HEK293 (cell line): ENCODE measurements at regions not wholly inside any gene's neighbourhood (a gene's known extent, or its start where the extent isn't known, plus 50 kb on each side); places are given as distances from the start of the nearest gene placed in this dataset.

Experiments used
- CTCF ChIA-PET: fragments of 350-600 bp; formaldehyde crosslinking; extraction: SDS; loops from one replicate; lab custom pipeline; 2021; ENCODE audit warnings: antibody characterized with exemption; lab: Yijun Ruan, JAX
- POLR2A ChIA-PET: fragments of 300-600 bp; formaldehyde crosslinking; extraction: SDS; loops from one replicate; lab custom pipeline; 2020; ENCODE audit warnings: antibody characterized with exemption, inconsistent platforms; lab: Yijun Ruan, JAX
- H3K27ac ChIP-seq: fragments of 200-500 bp; sonication (Bioruptor generic); 2 replicates; pipeline ENCODE4 v1.5.1; 2014; ENCODE audit warnings: low read depth, low read length, control low read depth, inconsistent platforms; ENCODE audit errors: extremely low read depth
- H3K36me3 ChIP-seq, 2 experiments: fragments of 200-500 bp in 1 of 2; sonication (Bioruptor generic) in 1 of 2; 1 replicate in 1 of 2; 2 replicates in 1 of 2; pipeline ENCODE4 v1.5.1; 2014 to 2017; ENCODE audit warnings: inconsistent platforms in 2 of 2, low read length in 2 of 2; ENCODE audit not compliant: control insufficient read depth in 2 of 2, insufficient read depth in 1 of 2
- H3K4me1 ChIP-seq: fragments of 200-500 bp; sonication (Bioruptor generic); 2 replicates; pipeline ENCODE4 v1.5.1; 2014; ENCODE audit warnings: mild to moderate bottlenecking, low read length, inconsistent platforms; ENCODE audit not compliant: control insufficient read depth, insufficient read depth
- H3K4me3 ChIP-seq: 2 replicates; pipeline ENCODE4 v1.5.1; 2011; ENCODE audit warnings: low read depth, mild to moderate bottlenecking, control low read depth, low read length, moderate library complexity
- H3K9me3 ChIP-seq: fragments of 200-500 bp; sonication (Bioruptor generic); 2 replicates; pipeline ENCODE4 v1.5.1; 2014; ENCODE audit warnings: low read depth, low read length, inconsistent platforms; ENCODE audit not compliant: control insufficient read depth, insufficient read depth
- PRDM1 ChIP-seq: fragments of 450-650 bp; formaldehyde crosslinking; IDR thresholded peaks from 2 replicates; pipeline ENCODE4; 2016; ENCODE audit warnings: missing biosample characterization, missing genetic modification characterization
- TRIM28 ChIP-seq: IDR thresholded peaks from 2 replicates; pipeline ENCODE4 v1.6.1; 2011; ENCODE audit warnings: low read length, control low read depth, borderline replicate concordance
- WT1 ChIP-seq: fragments of 450-650 bp; formaldehyde crosslinking; IDR thresholded peaks from 2 replicates; pipeline ENCODE4 v1.5.1; 2016; ENCODE audit warnings: missing biosample characterization, missing genetic modification characterization
- YY1 ChIP-seq: fragments of 450-650 bp; formaldehyde crosslinking; IDR thresholded peaks from 2 replicates; pipeline ENCODE4 v1.5.1; 2018; ENCODE audit warnings: missing biosample characterization, missing genetic modification characterization
- ZFP3 ChIP-seq: fragments of 450-650 bp; formaldehyde crosslinking; IDR thresholded peaks from 2 replicates; pipeline ENCODE4 v1.5.1; 2016; ENCODE audit warnings: low read depth, missing biosample characterization, missing genetic modification characterization
- ZFP37 ChIP-seq: fragments of 450-650 bp; formaldehyde crosslinking; IDR thresholded peaks from 2 replicates; pipeline ENCODE4 v1.5.1; 2016; ENCODE audit warnings: missing biosample characterization, missing genetic modification characterization
- ZNF10 ChIP-seq: fragments of 450-650 bp; formaldehyde crosslinking; IDR thresholded peaks from 2 replicates; pipeline ENCODE4 v1.5.1; 2017; ENCODE audit warnings: missing biosample characterization, missing genetic modification characterization
- ZNF16 ChIP-seq: fragments of 450-650 bp; formaldehyde crosslinking; IDR thresholded peaks from 2 replicates; pipeline ENCODE4 v1.5.1; 2016; ENCODE audit warnings: low read depth, missing biosample characterization, missing genetic modification characterization
- ZNF211 ChIP-seq: fragments of 450-650 bp; formaldehyde crosslinking; IDR thresholded peaks from 2 replicates; pipeline ENCODE4 v1.5.1; 2016; ENCODE audit warnings: low read depth, missing biosample characterization, missing genetic modification characterization
- ZNF214 ChIP-seq: fragments of 450-650 bp; formaldehyde crosslinking; IDR thresholded peaks from 2 replicates; pipeline ENCODE4 v1.5.1; 2017; ENCODE audit warnings: missing biosample characterization, mild to moderate bottlenecking, missing genetic modification characterization, borderline replicate concordance
- ZNF274 ChIP-seq, 2 experiments: fragments of 200-500 bp in 1 of 2; fragments of 450-650 bp in 1 of 2; sonication (Bioruptor generic) in 1 of 2; formaldehyde crosslinking in 1 of 2; IDR thresholded peaks; 2 replicates each; pipeline versions ENCODE4 v1.5.1 to v1.6.1; 2014 to 2016; ENCODE audit warnings: borderline replicate concordance in 1 of 2, inconsistent platforms in 1 of 2, low read length in 1 of 2, missing biosample characterization in 1 of 2, missing genetic modification characterization in 1 of 2
- ZNF341 ChIP-seq: fragments of 450-650 bp; formaldehyde crosslinking; IDR thresholded peaks from 2 replicates; pipeline ENCODE4; 2016; ENCODE audit warnings: low read depth, missing biosample characterization, missing genetic modification characterization
- ZNF350 ChIP-seq: fragments of 450-650 bp; formaldehyde crosslinking; IDR thresholded peaks from 2 replicates; pipeline ENCODE4 v1.5.0; 2017; ENCODE audit warnings: missing biosample characterization, mild to moderate bottlenecking, missing genetic modification characterization
- ZNF391 ChIP-seq: fragments of 450-650 bp; formaldehyde crosslinking; IDR thresholded peaks from 2 replicates; pipeline ENCODE4 v1.5.1; 2016; ENCODE audit warnings: low read depth, missing biosample characterization, missing genetic modification characterization, borderline replicate concordance
- ZNF561 ChIP-seq: fragments of 450-650 bp; IDR thresholded peaks from 2 replicates; pipeline ENCODE4 v1.5.1; 2018; ENCODE audit warnings: missing biosample characterization, missing genetic modification characterization, borderline replicate concordance
- ZNF658 ChIP-seq: fragments of 450-650 bp; formaldehyde crosslinking; IDR thresholded peaks from 2 replicates; pipeline ENCODE4; 2016; ENCODE audit warnings: missing biosample characterization, missing genetic modification characterization
- ZNF776 ChIP-seq: fragments of 450-650 bp; formaldehyde crosslinking; IDR thresholded peaks from 2 replicates; pipeline ENCODE4 v1.5.0; 2017; ENCODE audit warnings: missing biosample characterization, missing genetic modification characterization, borderline replicate concordance
- TF ChIP-seq, protein P1 (sequence below): fragments of 450-650 bp; formaldehyde crosslinking; IDR thresholded peaks from 2 replicates; pipeline ENCODE4 v1.5.1; 2016; ENCODE audit warnings: missing biosample characterization, missing genetic modification characterization, borderline replicate concordance
- TF ChIP-seq, protein P2 (sequence below): fragments of 450-650 bp; formaldehyde crosslinking; IDR thresholded peaks from 2 replicates; pipeline ENCODE4 v1.5.1; 2016; ENCODE audit warnings: missing biosample characterization, missing genetic modification characterization
- TF ChIP-seq, protein P3 (sequence below): fragments of 450-650 bp; formaldehyde crosslinking; IDR thresholded peaks from 2 replicates; pipeline ENCODE4 v1.5.1; 2016; ENCODE audit warnings: missing biosample characterization, missing genetic modification characterization
- TF ChIP-seq, protein P4 (sequence below): fragments of 450-650 bp; IDR thresholded peaks from 2 replicates; pipeline ENCODE4 v1.5.1; 2018; ENCODE audit warnings: missing biosample characterization, mild to moderate bottlenecking, missing genetic modification characterization
- TF ChIP-seq, protein P5 (sequence below): fragments of 450-650 bp; formaldehyde crosslinking; IDR thresholded peaks from 2 replicates; pipeline ENCODE4 v1.5.1; 2016; ENCODE audit warnings: missing biosample characterization, missing genetic modification characterization, low read depth

DNA sequence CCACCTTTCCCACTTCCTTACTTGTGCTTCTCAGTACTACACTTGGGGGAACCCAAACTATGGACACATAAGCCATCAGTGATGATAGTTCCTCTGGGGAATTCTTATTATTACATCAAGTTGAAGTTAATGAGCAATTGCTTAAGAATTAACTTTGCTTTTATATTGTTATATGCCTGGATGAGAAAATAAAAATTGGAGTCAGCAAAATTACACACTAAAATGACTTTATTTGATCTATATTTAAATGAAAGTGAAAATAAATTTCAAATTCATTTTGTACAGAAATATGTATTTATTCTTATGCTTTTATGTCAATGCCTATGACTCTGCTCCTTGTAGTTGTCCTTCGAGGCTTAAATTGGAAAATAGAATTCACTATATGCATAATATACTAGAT, 149.4 kb upstream of the KCND2 start:
- ChIA-PET CTCF (no interaction called here), POLR2A (no interaction called here)
- Histone ChIP-seq H3K36me3 (no peaks in the 10 kb centered on the region), H3K4me1 (no peaks in the 10 kb centered on the region), H3K9me3 (no peaks in the 10 kb centered on the region), H3K27ac (no peak overlapping the region)
- TF ChIP-seq ZFP37 (tag by site-specific recombination) (no peak), ZNF274 (IDR thresholded peaks at IDR 0.05; ENCODE audit: low read length) (no peak), ZNF274 (tag by site-specific recombination; IDR thresholded peaks at IDR 0.05; ENCODE audit: borderline replicate concordance) (no peak), PRDM1 (tag by site-specific recombination) (no peak), ZNF341 (tag by site-specific recombination) (no peak), ZNF10 (tag by site-specific recombination) (no peak), ZNF214 (tag by site-specific recombination) (no peak), ZNF16 (tag by site-specific recombination) (no peak), ZNF561 (no peak), ZNF658 (no peak), WT1 (no peak), ZNF391 (tag by site-specific recombination) (no peak), ZNF211 (tag by site-specific recombination) (no peak), YY1 (tag by site-specific recombination) (no peak), ZNF776 (tag by site-specific recombination) (no peak), ZNF350 (tag by site-specific recombination) (no peak)
- TF ChIP-seq, protein P1, sequence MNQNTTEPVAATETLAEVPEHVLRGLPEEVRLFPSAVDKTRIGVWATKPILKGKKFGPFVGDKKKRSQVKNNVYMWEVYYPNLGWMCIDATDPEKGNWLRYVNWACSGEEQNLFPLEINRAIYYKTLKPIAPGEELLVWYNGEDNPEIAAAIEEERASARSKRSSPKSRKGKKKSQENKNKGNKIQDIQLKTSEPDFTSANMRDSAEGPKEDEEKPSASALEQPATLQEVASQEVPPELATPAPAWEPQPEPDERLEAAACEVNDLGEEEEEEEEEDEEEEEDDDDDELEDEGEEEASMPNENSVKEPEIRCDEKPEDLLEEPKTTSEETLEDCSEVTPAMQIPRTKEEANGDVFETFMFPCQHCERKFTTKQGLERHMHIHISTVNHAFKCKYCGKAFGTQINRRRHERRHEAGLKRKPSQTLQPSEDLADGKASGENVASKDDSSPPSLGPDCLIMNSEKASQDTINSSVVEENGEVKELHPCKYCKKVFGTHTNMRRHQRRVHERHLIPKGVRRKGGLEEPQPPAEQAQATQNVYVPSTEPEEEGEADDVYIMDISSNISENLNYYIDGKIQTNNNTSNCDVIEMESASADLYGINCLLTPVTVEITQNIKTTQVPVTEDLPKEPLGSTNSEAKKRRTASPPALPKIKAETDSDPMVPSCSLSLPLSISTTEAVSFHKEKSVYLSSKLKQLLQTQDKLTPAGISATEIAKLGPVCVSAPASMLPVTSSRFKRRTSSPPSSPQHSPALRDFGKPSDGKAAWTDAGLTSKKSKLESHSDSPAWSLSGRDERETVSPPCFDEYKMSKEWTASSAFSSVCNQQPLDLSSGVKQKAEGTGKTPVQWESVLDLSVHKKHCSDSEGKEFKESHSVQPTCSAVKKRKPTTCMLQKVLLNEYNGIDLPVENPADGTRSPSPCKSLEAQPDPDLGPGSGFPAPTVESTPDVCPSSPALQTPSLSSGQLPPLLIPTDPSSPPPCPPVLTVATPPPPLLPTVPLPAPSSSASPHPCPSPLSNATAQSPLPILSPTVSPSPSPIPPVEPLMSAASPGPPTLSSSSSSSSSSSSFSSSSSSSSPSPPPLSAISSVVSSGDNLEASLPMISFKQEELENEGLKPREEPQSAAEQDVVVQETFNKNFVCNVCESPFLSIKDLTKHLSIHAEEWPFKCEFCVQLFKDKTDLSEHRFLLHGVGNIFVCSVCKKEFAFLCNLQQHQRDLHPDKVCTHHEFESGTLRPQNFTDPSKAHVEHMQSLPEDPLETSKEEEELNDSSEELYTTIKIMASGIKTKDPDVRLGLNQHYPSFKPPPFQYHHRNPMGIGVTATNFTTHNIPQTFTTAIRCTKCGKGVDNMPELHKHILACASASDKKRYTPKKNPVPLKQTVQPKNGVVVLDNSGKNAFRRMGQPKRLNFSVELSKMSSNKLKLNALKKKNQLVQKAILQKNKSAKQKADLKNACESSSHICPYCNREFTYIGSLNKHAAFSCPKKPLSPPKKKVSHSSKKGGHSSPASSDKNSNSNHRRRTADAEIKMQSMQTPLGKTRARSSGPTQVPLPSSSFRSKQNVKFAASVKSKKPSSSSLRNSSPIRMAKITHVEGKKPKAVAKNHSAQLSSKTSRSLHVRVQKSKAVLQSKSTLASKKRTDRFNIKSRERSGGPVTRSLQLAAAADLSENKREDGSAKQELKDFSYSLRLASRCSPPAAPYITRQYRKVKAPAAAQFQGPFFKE (tag by site-specific recombination) = no peak
- TF ChIP-seq, protein P2, sequence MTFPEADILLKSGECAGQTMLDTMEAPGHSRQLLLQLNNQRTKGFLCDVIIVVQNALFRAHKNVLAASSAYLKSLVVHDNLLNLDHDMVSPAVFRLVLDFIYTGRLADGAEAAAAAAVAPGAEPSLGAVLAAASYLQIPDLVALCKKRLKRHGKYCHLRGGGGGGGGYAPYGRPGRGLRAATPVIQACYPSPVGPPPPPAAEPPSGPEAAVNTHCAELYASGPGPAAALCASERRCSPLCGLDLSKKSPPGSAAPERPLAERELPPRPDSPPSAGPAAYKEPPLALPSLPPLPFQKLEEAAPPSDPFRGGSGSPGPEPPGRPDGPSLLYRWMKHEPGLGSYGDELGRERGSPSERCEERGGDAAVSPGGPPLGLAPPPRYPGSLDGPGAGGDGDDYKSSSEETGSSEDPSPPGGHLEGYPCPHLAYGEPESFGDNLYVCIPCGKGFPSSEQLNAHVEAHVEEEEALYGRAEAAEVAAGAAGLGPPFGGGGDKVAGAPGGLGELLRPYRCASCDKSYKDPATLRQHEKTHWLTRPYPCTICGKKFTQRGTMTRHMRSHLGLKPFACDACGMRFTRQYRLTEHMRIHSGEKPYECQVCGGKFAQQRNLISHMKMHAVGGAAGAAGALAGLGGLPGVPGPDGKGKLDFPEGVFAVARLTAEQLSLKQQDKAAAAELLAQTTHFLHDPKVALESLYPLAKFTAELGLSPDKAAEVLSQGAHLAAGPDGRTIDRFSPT = no peak
- TF ChIP-seq, all 188 proteins: peak for 0
- H3K4me3 ChIP-seq = no peak overlapping the region

DNA sequence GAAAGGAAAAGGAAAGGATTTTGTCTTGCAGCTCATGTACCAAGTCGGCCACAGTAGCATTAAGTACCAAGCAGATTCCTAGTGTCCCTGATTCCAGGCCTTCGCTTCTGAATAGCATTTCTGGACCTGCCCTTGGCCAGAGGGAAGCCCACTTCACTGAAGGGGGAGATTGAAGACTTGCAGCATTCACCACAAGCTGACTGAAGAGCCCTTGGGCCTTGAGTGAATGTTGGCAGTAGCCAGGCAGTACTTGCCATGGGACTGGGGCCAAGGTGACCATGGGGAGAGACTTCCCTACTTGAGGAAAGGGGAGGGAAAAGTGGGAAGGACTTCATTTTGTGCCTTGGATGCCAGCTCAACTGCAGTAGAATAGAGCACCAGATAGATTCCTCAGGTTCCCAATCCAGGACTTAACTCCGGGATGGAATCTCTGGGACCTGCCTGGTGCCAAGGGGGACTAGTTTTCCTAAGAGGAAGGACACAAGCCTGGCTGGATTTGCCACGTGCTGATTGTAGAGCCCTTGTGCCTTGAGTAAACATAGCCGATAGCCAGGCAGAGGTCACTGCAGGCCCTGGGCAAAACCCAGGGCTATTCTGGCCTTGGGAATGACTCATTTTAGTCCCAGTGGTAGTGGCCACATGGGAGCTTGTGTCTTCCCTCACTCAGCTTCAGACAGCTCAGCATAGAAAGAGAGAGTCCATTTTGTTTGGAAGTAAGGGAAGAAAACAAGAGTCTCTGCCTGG, 141.7 kb upstream of the KCND2 start:
- no peaks in the 10 kb centered on the region for H3K4me1 ChIP-seq
- ChIA-PET CTCF (interaction anchor here (0.7 kb wide), 1 partner anchor 12 kb away, joined by 3 read pairs; no protein-coding TSS in a partner anchor), POLR2A (no interaction called here)
- no peak overlapping the region for H3K4me3 ChIP-seq
- H3K36me3 ChIP-seq = no peaks in the 10 kb centered on the region
- no peak overlapping the region for H3K27ac ChIP-seq
- no peaks in the 10 kb centered on the region for H3K9me3 ChIP-seq
- TF ChIP-seq, protein P3, sequence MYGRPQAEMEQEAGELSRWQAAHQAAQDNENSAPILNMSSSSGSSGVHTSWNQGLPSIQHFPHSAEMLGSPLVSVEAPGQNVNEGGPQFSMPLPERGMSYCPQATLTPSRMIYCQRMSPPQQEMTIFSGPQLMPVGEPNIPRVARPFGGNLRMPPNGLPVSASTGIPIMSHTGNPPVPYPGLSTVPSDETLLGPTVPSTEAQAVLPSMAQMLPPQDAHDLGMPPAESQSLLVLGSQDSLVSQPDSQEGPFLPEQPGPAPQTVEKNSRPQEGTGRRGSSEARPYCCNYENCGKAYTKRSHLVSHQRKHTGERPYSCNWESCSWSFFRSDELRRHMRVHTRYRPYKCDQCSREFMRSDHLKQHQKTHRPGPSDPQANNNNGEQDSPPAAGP (tag by site-specific recombination) = no peak
- TF ChIP-seq ZFP3 (tag by site-specific recombination) (no peak), TRIM28 (no peak)
- TF ChIP-seq, protein P4, sequence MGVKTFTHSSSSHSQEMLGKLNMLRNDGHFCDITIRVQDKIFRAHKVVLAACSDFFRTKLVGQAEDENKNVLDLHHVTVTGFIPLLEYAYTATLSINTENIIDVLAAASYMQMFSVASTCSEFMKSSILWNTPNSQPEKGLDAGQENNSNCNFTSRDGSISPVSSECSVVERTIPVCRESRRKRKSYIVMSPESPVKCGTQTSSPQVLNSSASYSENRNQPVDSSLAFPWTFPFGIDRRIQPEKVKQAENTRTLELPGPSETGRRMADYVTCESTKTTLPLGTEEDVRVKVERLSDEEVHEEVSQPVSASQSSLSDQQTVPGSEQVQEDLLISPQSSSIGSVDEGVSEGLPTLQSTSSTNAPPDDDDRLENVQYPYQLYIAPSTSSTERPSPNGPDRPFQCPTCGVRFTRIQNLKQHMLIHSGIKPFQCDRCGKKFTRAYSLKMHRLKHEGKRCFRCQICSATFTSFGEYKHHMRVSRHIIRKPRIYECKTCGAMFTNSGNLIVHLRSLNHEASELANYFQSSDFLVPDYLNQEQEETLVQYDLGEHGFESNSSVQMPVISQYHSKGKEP = no peak
- TF ChIP-seq, protein P5, sequence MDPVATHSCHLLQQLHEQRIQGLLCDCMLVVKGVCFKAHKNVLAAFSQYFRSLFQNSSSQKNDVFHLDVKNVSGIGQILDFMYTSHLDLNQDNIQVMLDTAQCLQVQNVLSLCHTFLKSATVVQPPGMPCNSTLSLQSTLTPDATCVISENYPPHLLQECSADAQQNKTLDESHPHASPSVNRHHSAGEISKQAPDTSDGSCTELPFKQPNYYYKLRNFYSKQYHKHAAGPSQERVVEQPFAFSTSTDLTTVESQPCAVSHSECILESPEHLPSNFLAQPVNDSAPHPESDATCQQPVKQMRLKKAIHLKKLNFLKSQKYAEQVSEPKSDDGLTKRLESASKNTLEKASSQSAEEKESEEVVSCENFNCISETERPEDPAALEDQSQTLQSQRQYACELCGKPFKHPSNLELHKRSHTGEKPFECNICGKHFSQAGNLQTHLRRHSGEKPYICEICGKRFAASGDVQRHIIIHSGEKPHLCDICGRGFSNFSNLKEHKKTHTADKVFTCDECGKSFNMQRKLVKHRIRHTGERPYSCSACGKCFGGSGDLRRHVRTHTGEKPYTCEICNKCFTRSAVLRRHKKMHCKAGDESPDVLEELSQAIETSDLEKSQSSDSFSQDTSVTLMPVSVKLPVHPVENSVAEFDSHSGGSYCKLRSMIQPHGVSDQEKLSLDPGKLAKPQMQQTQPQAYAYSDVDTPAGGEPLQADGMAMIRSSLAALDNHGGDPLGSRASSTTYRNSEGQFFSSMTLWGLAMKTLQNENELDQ (tag by site-specific recombination) = no peak
